C4-2B (cell line): ENCODE measurements at regions not wholly inside any gene's neighbourhood (a gene's known extent, or its start where the extent isn't known, plus 50 kb on each side); places are given as distances from the start of the nearest gene placed in this dataset.

Experiments used
- ZFX ChIP-seq: fragments of 450-650 bp; IDR thresholded peaks from 2 replicates; pipeline ENCODE4 v1.6.1; 2017
- TF ChIP-seq, protein P1 (sequence below): fragments of 450-650 bp; conservative IDR thresholded peaks from 2 replicates; pipeline ENCODE4 v1.5.1; 2017; ENCODE audit warnings: mild to moderate bottlenecking

GRCh38 chr1:60411591-60411990 lies 338.0 kb upstream of the C1orf87 start:
- TF ChIP-seq, protein P1, sequence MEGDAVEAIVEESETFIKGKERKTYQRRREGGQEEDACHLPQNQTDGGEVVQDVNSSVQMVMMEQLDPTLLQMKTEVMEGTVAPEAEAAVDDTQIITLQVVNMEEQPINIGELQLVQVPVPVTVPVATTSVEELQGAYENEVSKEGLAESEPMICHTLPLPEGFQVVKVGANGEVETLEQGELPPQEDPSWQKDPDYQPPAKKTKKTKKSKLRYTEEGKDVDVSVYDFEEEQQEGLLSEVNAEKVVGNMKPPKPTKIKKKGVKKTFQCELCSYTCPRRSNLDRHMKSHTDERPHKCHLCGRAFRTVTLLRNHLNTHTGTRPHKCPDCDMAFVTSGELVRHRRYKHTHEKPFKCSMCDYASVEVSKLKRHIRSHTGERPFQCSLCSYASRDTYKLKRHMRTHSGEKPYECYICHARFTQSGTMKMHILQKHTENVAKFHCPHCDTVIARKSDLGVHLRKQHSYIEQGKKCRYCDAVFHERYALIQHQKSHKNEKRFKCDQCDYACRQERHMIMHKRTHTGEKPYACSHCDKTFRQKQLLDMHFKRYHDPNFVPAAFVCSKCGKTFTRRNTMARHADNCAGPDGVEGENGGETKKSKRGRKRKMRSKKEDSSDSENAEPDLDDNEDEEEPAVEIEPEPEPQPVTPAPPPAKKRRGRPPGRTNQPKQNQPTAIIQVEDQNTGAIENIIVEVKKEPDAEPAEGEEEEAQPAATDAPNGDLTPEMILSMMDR, result no peak
- TF ChIP-seq ZFX, result no peak
